DND-41 (cell line): ENCODE measurements at regions not wholly inside any gene's neighbourhood (a gene's known extent, or its start where the extent isn't known, plus 50 kb on each side); places are given as distances from the start of the nearest gene placed in this dataset.

Experiments used
- CTCF ChIP-seq: IDR thresholded peaks from 2 replicates; pipeline ENCODE4 v1.5.1; 2012; ENCODE audit warnings: borderline replicate concordance, low read length, moderate library complexity, mild to moderate bottlenecking; ENCODE audit not compliant: poor library complexity, severe bottlenecking; ENCODE audit errors: extremely low read depth
- EZH2 ChIP-seq: IDR thresholded peaks from 3 replicates; pipeline ENCODE4 v1.6.1; 2012; ENCODE audit warnings: borderline replicate concordance, low read depth, mild to moderate bottlenecking, moderate library complexity, low read length, inconsistent platforms; ENCODE audit not compliant: severe bottlenecking

- TF ChIP-seq CTCF (no peak), EZH2 (no peak)
Observed at GRCh38 chr13:77832339-77833100, 86.1 kb downstream of the EDNRB start.
